Psoas muscle (tissue), 7 donors: ENCODE measurements at regions not wholly inside any gene's neighbourhood (a gene's known extent, or its start where the extent isn't known, plus 50 kb on each side); places are given as distances from the start of the nearest gene placed in this dataset.

Experiments used
- ATAC-seq, 4 donors: fragments of 200-7000 bp; cut with Tn5 transposase; one replicate each; pipeline ENCODE4 v1.9.1; 2020; ENCODE audit warnings: moderate library complexity in 3 of 4, mild to moderate bottlenecking in 2 of 4
- DNase-seq, 2 donors: peaks; one replicate each; pipeline ENCODE4 v3.0.0-alpha.2; 2020
- H3K27ac ChIP-seq: fragments of 200-600 bp; one replicate; pipeline ENCODE4 v1.8.0; 2022
- H3K27me3 ChIP-seq, 3 donors: fragments of 200-600 bp in 1 of 3; one replicate each; pipeline versions ENCODE4 v1.6.1 to v1.8.0; 2013 to 2022; ENCODE audit warnings: low read length in 2 of 3, mild to moderate bottlenecking in 2 of 3, moderate library complexity in 1 of 3; ENCODE audit not compliant: insufficient read depth in 3 of 3
- H3K36me3 ChIP-seq, 2 donors: fragments of 200-600 bp in 1 of 2; one replicate each; pipeline versions ENCODE4 v1.6.1 to v1.8.0; 2013 to 2022; ENCODE audit warnings: low read depth in 1 of 2, mild to moderate bottlenecking in 1 of 2, moderate library complexity in 1 of 2; ENCODE audit not compliant: insufficient read depth in 1 of 2
- H3K4me1 ChIP-seq: fragments of 200-600 bp; one replicate; pipeline ENCODE4 v1.8.0; 2022
- H3K4me3 ChIP-seq: fragments of 200-600 bp; one replicate; pipeline ENCODE4 v1.8.0; 2022; ENCODE audit warnings: mild to moderate bottlenecking
- H3K9me3 ChIP-seq: fragments of 200-600 bp; one replicate; pipeline ENCODE4 v1.8.0; 2022
- WGBS, 3 donors: extraction: QIAGEN DNeasy Blood & Tissue Kit; methylation state at CpG; one replicate each; pipeline versions ENCODE4 v1.1.6 to v1.1.7; 2013; 5-methylcytosine and 5-hydroxymethylcytosine counted together
- intact Hi-C, 2 donors: fragments of 100-400 bp; cut with DNase I; formaldehyde crosslinking; loops; one replicate each; pipeline versions ENCODE4 v1.11.0 to v1.14.2; 2022
- TF ChIP-seq, protein P1 (sequence below): fragments of 200-600 bp; IDR thresholded peaks from one replicate; pipeline ENCODE4 v1.8.0; 2022; ENCODE audit warnings: antibody characterized with exemption
- donor health status: healthy with polysubstance abuse.
- donor health status: DM: no; HTN: no; CAD: no; lungs with moderate emphysema.
- donor health status: Bipolar disorder and iron deficiency.
- donor health status: healthy.
- donor health status: DM: yes; HTN: yes; CAD: no.
- donor health status: DM: no; HTN: no; CAD: no.
- donor health status: DM: yes; HTN: yes; CAD: no.

- Histone ChIP-seq H3K4me3 (no peak overlapping the region), H3K4me1 (no peaks in the 10 kb centered on the region), H3K27me3 (peaks cover 0 to 3% (median 0%) of the 10 kb centered on the region in 3 donors), H3K9me3 (no peaks in the 10 kb centered on the region), H3K27ac (no peak overlapping the region), H3K36me3 (no peaks in the 10 kb centered on the region)
- 22 to 55% (median 26%) methylated on average over 1 of the region's 1 CpG for WGBS, 3 donors
- DNase-seq (no peak), ATAC-seq (peak in 1 of 4 donors; percentile 65)
- intact Hi-C loops = no loop called here
- TF ChIP-seq, protein P1, sequence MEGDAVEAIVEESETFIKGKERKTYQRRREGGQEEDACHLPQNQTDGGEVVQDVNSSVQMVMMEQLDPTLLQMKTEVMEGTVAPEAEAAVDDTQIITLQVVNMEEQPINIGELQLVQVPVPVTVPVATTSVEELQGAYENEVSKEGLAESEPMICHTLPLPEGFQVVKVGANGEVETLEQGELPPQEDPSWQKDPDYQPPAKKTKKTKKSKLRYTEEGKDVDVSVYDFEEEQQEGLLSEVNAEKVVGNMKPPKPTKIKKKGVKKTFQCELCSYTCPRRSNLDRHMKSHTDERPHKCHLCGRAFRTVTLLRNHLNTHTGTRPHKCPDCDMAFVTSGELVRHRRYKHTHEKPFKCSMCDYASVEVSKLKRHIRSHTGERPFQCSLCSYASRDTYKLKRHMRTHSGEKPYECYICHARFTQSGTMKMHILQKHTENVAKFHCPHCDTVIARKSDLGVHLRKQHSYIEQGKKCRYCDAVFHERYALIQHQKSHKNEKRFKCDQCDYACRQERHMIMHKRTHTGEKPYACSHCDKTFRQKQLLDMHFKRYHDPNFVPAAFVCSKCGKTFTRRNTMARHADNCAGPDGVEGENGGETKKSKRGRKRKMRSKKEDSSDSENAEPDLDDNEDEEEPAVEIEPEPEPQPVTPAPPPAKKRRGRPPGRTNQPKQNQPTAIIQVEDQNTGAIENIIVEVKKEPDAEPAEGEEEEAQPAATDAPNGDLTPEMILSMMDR = no peak
These were observed 87.7 kb upstream of the CCDC196 start for GRCh38 chr14:66398437-66398836.

GRCh38 chr14:66401449-66402095 is 84.6 kb upstream of the CCDC196 start:
- Histone ChIP-seq H3K27ac (no peak overlapping the region), H3K27me3 (no peaks in the 10 kb centered on the region), H3K4me1 (no peaks in the 10 kb centered on the region), H3K9me3 (no peaks in the 10 kb centered on the region), H3K4me3 (no peak overlapping the region), H3K36me3 (no peaks in the 10 kb centered on the region)
- TF ChIP-seq, protein P1 = peak; percentile 29
- 37 to 52% (median 48%) methylated on average over 1 of the region's 1 CpG for WGBS, 3 donors
- DNase-seq = no peak
- intact Hi-C loops = loop anchor here in 1 of 2 donors (2.0 kb wide), 1 partner anchor 41 kb away; no protein-coding TSS in a partner anchor
- ATAC-seq = peak in 3 of 4 donors; percentile 40 to 69 (median 53)

GRCh38 chr14:66403183-66403582 is 83.0 kb upstream of the CCDC196 start:
- peak in 2 of 4 donors; percentile 64 to 74 for ATAC-seq

DNA sequence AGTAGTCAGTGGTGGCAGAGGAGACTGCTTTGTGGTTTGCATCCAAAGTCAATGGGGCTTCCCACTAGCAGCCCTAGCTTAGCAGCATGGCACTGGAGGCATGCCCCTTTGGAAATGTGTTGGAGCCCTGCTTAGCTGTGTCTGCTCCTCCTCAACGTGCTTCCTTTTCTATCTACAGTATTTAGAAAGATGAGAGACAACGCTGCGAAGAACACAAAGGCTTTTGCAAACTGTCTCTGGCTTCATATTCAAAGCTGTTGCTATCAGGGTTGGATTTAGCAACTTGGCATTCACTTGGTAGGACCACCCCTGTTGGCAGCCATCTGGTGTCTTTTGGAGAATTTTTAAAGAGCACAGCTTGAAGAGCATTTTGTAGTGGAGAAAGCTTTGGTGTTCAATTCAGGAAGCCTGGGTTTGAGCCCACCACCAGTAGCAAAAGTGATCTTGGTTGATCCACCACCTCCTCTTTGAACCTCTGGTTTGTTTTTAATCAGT is 82.1 kb upstream of the CCDC196 start:
- Histone ChIP-seq H3K4me1 (no peaks in the 10 kb centered on the region), H3K4me3 (no peak overlapping the region), H3K36me3 (no peaks in the 10 kb centered on the region), H3K27me3 (no peaks in the 10 kb centered on the region), H3K27ac (no peak overlapping the region), H3K9me3 (no peaks in the 10 kb centered on the region)
- ATAC-seq (no peak), DNase-seq (no peak)
- TF ChIP-seq, protein P1 = no peak
- 49 to 55% (median 53%) methylated on average over 3 of the region's 3 CpGs for WGBS, 3 donors
- intact Hi-C loops = no loop called here

More at GRCh38 chr14:66403183-66403582, 83.0 kb upstream of the CCDC196 start:
- H3K27ac ChIP-seq = no peak overlapping the region
- H3K9me3 ChIP-seq = no peaks in the 10 kb centered on the region
- no peak for DNase-seq
- H3K27me3 ChIP-seq = no peaks in the 10 kb centered on the region
- TF ChIP-seq, protein P1 = peak; percentile 35
- no peaks in the 10 kb centered on the region for H3K4me1 ChIP-seq
- intact Hi-C loops = loop anchor here in 1 of 2 donors (2.0 kb wide), 1 partner anchor 42 kb away; no protein-coding TSS in a partner anchor
- no peaks in the 10 kb centered on the region for H3K36me3 ChIP-seq
- no peak overlapping the region for H3K4me3 ChIP-seq
- 23 to 32% (median 25%) methylated on average over 5 of the region's 5 CpGs for WGBS, 3 donors
